Psoas muscle (tissue), 7 donors: ENCODE measurements at regions not wholly inside any gene's neighbourhood (a gene's known extent, or its start where the extent isn't known, plus 50 kb on each side); places are given as distances from the start of the nearest gene placed in this dataset.

Source experiments
- ATAC-seq, 4 donors: fragments of 200-7000 bp; cut with Tn5 transposase; one replicate each; pipeline ENCODE4 v1.9.1; 2020; ENCODE audit warnings: moderate library complexity in 3 of 4, mild to moderate bottlenecking in 2 of 4
- DNase-seq, 2 donors: peaks; one replicate each; pipeline ENCODE4 v3.0.0-alpha.2; 2020
- H3K27ac ChIP-seq: fragments of 200-600 bp; one replicate; pipeline ENCODE4 v1.8.0; 2022
- H3K27me3 ChIP-seq, 3 donors: fragments of 200-600 bp in 1 of 3; one replicate each; pipeline versions ENCODE4 v1.6.1 to v1.8.0; 2013 to 2022; ENCODE audit warnings: low read length in 2 of 3, mild to moderate bottlenecking in 2 of 3, moderate library complexity in 1 of 3; ENCODE audit not compliant: insufficient read depth in 3 of 3
- H3K36me3 ChIP-seq, 2 donors: fragments of 200-600 bp in 1 of 2; one replicate each; pipeline versions ENCODE4 v1.6.1 to v1.8.0; 2013 to 2022; ENCODE audit warnings: low read depth in 1 of 2, mild to moderate bottlenecking in 1 of 2, moderate library complexity in 1 of 2; ENCODE audit not compliant: insufficient read depth in 1 of 2
- H3K4me1 ChIP-seq: fragments of 200-600 bp; one replicate; pipeline ENCODE4 v1.8.0; 2022
- H3K4me3 ChIP-seq: fragments of 200-600 bp; one replicate; pipeline ENCODE4 v1.8.0; 2022; ENCODE audit warnings: mild to moderate bottlenecking
- H3K9me3 ChIP-seq: fragments of 200-600 bp; one replicate; pipeline ENCODE4 v1.8.0; 2022
- CTCF ChIP-seq: fragments of 200-600 bp; IDR thresholded peaks from one replicate; pipeline ENCODE4 v1.8.0; 2022; ENCODE audit warnings: antibody characterized with exemption
- WGBS, 3 donors: extraction: QIAGEN DNeasy Blood & Tissue Kit; methylation state at CpG; one replicate each; pipeline versions ENCODE4 v1.1.6 to v1.1.7; 2013; 5-methylcytosine and 5-hydroxymethylcytosine counted together
- intact Hi-C, 2 donors: fragments of 100-400 bp; cut with DNase I; formaldehyde crosslinking; loops; one replicate each; pipeline versions ENCODE4 v1.11.0 to v1.14.2; 2022
- donor health status: healthy with polysubstance abuse.
- donor health status: DM: no; HTN: no; CAD: no; lungs with moderate emphysema.
- donor health status: Bipolar disorder and iron deficiency.
- donor health status: healthy.
- donor health status: DM: yes; HTN: yes; CAD: no.
- donor health status: DM: no; HTN: no; CAD: no.
- donor health status: DM: yes; HTN: yes; CAD: no.

GRCh38 chr14:86639666-86640065 lies 1109.7 kb downstream of the FLRT2 start:
- H3K27me3 ChIP-seq: no peaks in the 10 kb centered on the region
- H3K4me1 ChIP-seq: no peaks in the 10 kb centered on the region
- H3K9me3 ChIP-seq: no peaks in the 10 kb centered on the region
- H3K27ac ChIP-seq: no peak overlapping the region
- intact Hi-C loops: no loop called here
- no peak for DNase-seq
- H3K36me3 ChIP-seq: no peaks in the 10 kb centered on the region
- no peak for ATAC-seq
- H3K4me3 ChIP-seq: no peak overlapping the region
- TF ChIP-seq CTCF: no peak

- ATAC-seq: no peak
- no peaks in the 10 kb centered on the region for H3K36me3 ChIP-seq
- H3K27ac ChIP-seq: no peak overlapping the region
- WGBS, 3 donors: 84 to 89% (median 85%) methylated on average over 5 of the region's 5 CpGs
- no peaks in the 10 kb centered on the region for H3K27me3 ChIP-seq
- H3K9me3 ChIP-seq: no peaks in the 10 kb centered on the region
- H3K4me3 ChIP-seq: no peak overlapping the region
- H3K4me1 ChIP-seq: no peaks in the 10 kb centered on the region
- TF ChIP-seq CTCF: no peak
- intact Hi-C loops: no loop called here
- DNase-seq: no peak
Measured at GRCh38 chr14:86639146-86639545, 1109.2 kb downstream of the FLRT2 start.

DNA sequence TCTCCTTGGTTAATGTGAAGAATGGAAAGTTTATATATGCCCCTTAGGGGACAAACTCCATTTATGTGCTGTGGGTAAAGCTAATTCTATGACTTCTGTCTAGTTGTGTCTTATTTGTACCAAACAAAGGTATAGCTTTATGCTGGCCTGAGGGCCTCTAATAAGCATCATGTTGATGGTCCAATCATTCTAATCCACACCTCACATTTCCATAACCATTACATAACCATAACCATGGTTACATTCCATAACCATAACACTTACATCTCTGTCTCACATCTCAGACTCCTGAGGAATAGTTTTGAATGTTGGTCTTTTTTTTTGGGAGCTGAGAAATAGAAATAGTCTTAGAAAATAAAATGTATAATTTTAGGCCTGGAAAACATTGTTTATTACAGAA lies 1097.1 kb downstream of the FLRT2 start:
- Histone ChIP-seq H3K9me3 (no peaks in the 10 kb centered on the region), H3K27ac (no peak overlapping the region), H3K36me3 (no peaks in the 10 kb centered on the region), H3K4me1 (no peaks in the 10 kb centered on the region), H3K27me3 (no peaks in the 10 kb centered on the region), H3K4me3 (no peak overlapping the region)
- TF ChIP-seq CTCF: no peak
- no peak for DNase-seq
- intact Hi-C loops: no loop called here
- no peak for ATAC-seq

- Histone ChIP-seq H3K27me3 (no peaks in the 10 kb centered on the region), H3K4me3 (no peak overlapping the region), H3K27ac (no peak overlapping the region), H3K4me1 (no peaks in the 10 kb centered on the region), H3K9me3 (no peaks in the 10 kb centered on the region), H3K36me3 (no peaks in the 10 kb centered on the region)
- TF ChIP-seq CTCF: no peak
- DNase-seq: no peak
- no peak for ATAC-seq
- WGBS, 3 donors: 64 to 73% (median 68%) methylated on average over 3 of the region's 3 CpGs
- intact Hi-C loops: no loop called here
Measured at GRCh38 chr14:86626530-86626929, 1096.6 kb downstream of the FLRT2 start.

DNA sequence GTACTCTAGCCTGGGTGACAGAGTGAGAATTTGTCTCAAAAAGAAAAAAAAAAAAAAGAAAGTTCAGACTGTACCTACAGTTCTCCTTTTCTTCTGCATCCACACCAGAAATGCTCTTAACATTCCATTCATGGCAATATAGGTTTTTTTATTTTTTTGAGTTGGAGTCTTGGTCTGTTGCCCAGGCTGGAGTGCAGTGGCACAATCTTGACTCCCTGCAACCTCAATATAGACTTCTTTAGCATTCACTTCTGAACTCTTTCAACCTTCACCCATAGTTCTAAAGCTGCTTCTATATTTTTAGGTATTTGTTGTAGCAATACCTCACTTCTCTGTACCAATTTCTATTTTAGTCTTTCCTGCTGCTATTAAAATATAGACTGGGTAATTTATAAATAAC lies 1095.7 kb downstream of the FLRT2 start:
- intact Hi-C loops: no loop called here
- TF ChIP-seq CTCF: no peak
- Histone ChIP-seq H3K4me3 (no peak overlapping the region), H3K4me1 (no peaks in the 10 kb centered on the region), H3K27me3 (no peaks in the 10 kb centered on the region), H3K9me3 (no peaks in the 10 kb centered on the region), H3K27ac (no peak overlapping the region), H3K36me3 (no peaks in the 10 kb centered on the region)
- ATAC-seq: no peak
- no peak for DNase-seq
